G401 (cell line): ENCODE measurements at regions not wholly inside any gene's neighbourhood (a gene's known extent, or its start where the extent isn't known, plus 50 kb on each side); places are given as distances from the start of the nearest gene placed in this dataset.
"Not testable (repeated sequence)": the region's sequence is repeated elsewhere in the genome, so short reads cannot be mapped to it uniquely, and the experiment has no call there.

Experiments used
- DNase-seq: peaks from one replicate; pipeline ENCODE4 v3.0.0-alpha.2; 2015; ENCODE audit warnings: low spot score
- in situ Hi-C: cut with HindIII; loops from 2 replicates; pipeline ENCODE4 v1.10.0; 2016; ENCODE audit warnings: low sequenced_read_pairs, mixed read lengths

DNA sequence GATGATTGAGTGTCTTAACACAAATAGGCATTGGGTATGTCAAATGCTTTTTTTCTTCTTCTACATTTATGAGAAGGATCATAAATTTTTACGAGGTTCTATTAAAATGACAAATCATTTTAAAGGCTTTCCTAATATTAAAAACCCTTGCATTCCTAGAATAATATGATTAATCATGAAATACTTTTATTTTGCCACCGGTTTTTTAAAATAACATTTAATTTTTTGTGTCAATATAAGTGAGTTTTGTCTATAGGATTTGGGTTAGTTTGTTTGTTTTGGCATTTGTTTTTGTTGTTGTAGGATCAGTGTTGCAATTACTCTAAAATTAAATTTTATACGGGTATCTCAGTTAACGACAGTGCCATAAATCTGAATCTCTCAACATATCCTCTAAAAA, 169.7 kb upstream of the STK26 start:
- in situ Hi-C loops = no loop called here
- no peak for DNase-seq

DNA sequence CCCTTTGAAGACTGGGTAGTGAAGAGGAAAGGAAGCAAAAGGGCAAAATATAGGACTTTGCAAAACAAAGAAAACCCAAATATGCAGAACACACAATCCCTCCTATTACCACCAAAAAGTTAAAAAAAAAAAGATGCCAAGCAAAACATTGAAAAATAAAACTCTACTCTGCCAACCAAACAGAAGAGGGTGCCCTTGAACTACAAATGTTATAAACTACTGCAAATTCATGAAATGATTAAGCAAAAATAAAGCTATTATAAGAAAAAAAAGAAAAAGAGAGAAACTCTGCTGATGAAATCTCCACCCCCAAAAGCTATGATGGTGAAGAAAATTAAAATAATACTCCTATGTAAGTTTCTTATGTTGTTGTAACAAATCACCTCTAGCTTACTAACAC, 168.5 kb upstream of the STK26 start:
- in situ Hi-C loops = no loop called here
- no peak for DNase-seq

DNA sequence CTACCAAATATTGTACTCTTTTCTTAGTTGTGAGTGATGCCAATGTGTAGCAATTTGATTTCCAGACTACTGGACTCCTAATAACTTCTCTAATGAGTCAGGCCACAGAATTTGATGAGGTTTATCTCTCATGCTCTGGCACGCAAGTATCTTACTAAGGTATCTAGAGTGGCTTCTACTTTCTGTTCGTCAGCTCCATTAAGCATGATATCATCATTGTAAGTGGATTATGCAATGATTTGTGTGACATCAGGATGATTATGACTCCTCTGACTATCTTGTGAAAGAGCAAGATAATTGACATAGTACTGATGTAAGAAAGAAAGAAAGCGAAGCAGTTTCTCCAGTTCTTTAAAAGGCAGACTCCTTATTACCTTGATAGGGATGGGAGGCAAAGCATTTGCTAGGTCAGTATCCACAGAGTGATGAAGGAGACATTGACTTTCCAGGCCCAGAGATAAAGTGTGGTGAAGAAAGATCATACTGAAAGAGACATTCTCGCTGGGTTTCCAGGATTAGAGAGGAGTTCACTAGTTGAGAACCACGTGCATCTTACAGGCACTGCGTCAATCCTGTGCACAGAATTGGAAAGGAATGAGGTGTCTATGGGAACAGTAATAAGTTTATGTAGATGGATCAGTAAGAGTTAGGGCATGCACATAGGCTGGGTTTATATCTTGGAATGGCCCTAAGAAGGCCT, 161.9 kb upstream of the STK26 start:
- no peak for DNase-seq
- in situ Hi-C loops = no loop called here

DNA sequence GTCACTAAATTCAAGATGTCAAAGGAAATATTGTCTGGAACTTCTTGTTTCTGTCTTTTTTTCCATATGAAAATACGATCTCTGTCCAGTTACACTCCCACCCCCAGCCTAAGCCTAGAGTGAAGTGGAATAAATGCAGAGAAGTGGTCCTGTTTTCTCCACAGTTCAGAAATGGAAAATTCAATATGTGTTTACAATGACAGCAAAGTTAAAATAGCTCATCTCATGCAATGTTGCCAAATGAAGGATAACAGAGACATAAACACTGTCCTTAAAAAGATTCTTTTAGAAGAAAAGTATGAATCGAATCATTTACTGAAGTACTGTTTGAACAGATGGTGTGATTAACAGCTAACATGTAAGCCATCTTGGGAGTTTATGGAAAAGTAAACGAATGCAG, 160.8 kb upstream of the STK26 start:
- in situ Hi-C loops = no loop called here
- DNase-seq = no peak

DNA sequence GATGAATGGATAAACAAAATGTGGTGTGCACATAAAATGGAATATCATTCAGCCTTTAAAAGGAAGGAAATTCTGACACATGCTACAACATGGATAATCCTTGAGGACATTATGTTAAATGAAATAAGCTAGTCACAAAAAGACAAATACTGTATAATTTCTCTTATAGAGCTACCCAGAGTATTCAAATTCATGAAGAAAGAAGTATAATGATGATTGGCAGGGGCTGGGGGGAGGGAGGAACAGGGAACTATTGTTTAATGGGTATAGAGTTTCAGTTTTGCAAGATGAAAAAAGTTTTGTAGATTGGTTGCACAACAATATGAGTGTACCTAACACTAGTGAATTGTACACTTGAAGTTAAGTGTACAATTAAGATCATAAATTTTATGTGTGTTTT, 153.9 kb upstream of the STK26 start:
- no peak for DNase-seq
- in situ Hi-C loops = no loop called here

DNA sequence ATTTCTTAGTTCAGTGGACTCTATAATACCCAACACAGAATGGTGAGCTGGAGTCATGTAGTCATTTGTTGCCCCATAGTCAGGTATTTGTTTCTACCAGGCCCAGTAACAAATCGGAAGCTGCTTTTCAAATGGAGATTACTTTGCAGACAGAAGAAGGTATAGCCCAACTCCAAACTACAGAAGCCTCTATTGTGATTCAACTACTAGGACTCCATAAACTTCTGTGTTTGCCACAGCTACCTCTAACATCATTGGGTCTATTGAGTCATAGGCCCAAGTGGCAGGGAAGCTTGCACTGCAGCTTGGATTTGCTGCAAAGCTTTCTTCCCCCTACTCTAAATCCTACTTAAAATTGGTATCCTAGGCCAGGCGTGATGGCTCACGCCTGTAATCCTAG, 148.8 kb upstream of the STK26 start:
- DNase-seq = no peak
- in situ Hi-C loops = no loop called here

DNA sequence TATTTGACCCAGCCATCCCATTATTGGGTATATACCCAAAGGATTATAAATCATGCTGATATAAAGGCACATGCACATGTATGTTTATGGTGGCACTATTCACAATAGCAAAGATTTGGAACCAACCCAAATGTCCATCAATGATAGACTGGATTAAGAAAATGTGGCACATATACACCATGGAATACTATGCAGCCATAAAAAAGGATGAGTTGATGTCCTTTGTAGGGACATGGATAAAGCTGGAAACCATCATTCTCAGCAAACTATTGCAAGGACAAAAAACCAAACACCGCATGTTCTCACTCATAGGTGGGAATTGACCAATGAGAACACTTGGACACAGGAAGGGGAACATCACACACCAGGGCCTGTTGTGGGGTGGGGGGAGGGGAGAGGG, 147.3 kb upstream of the STK26 start:
- DNase-seq, in situ Hi-C loops: not testable (repeated sequence)

DNA sequence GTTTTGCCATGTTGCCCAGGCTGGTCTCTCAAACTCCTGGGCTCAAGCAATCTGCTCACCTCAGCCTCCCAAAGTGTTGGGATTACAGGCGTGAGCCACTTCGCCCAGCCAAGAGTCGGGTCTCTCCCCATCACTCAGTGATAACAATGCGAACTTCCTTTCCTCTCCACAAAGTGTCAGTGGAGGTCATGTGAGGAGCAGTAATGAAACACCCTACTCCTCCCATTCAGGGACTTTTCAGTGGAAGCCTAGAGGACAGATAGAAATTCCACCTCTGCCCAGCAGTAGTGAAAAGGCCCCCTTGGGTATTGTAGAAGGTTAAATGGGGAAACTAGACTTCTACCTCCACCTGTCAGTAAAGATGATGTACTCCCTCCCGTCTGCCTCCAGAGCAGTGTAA, 141.9 kb upstream of the STK26 start:
- no peak for DNase-seq
- in situ Hi-C loops = no loop called here

DNA sequence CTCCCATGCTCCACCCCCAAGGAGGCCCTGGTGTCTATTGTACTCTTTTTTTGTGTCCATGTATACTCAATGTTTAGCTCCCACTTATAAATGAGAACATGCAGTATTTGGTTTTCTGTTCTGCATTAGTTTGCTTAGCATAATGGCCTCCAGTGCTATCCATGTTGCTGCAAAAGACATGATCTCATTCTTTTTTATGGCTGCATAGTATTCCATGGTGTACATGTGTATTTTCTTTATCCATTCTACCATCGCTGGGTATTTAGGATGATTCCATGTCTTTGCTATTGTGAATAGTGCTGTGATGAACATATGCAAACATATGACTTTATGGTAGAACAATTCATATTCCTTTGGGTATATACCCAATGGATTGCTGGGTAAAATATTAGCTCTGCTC, 138.1 kb upstream of the STK26 start:
- in situ Hi-C loops, DNase-seq: not testable (repeated sequence)

DNA sequence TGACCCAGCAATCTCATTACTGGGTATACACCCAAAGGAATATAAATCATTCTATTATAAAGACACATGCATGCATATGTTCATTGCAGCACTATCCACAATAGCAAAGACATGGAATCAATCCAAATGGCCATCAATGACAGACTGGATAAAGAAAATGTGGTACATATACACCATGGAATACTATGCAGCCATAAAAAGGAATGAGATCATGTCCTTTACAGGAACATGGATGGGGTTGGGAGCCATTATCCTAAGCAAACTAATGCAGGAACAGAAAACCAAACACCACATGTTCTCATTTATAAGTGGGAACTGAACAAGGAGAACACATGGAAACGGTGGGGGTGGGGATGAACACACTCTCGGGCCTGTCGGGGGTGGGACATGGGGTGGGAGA, 129.2 kb upstream of the STK26 start:
- in situ Hi-C loops, DNase-seq: not testable (repeated sequence)

DNA sequence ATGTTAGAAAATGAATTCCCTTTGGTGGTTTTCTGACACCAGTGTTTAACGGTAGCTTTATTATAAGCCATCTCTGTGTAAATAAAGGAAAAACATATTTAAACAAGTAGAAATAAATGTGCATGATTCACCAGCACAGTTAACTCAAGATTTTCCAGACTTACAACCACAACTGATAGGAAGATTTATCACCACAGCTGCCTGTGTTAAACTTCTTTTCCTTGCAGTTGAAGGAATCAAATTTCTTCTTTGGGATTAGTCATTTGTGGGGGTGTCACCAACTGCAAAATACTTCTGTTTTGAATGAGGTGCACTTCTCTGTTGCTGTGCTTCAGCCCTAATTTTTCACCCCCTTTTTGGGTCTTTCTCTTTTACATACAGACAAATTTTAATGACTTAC, 128.1 kb upstream of the STK26 start:
- in situ Hi-C loops = no loop called here
- DNase-seq = no peak

DNA sequence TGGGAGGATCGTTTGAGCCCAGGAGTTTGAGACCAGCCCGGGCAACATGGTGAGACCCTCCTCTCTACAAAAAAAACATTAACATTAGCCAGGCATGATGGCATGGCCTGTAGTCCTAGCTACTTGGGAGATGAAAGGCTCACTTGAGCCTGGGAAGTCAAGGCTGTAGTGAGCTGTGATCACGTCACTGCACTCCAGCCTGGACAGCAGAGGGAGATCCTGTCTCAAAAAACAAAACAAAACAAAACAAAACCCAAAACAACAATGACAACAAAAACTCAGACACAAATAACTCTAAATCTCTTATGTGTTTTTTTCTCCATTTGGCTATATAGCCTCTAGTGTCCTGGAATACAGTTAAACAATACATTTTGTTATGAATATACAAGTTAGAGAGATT, 127.3 kb upstream of the STK26 start:
- DNase-seq = no peak
- in situ Hi-C loops = no loop called here

DNA sequence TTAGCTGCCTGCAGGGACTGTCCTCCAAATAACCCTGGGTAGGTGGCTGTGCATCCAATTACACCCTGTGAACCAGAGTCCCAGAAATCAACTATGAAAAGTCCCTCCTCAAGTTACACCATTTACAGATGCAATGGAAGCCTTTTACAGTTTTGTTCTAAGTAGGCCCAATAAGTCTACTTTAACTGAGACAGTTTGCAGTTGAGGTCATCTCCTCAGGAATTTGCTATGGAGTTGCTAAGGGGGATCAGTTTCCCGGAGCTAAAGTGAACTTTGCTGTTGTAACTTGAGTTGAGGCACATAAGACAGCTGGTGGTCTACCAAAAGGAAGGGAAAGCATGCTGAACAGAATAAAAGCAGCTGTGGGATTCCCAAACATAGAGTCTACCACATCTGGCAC, 121.6 kb upstream of the STK26 start:
- no peak for DNase-seq
- in situ Hi-C loops = no loop called here

DNA sequence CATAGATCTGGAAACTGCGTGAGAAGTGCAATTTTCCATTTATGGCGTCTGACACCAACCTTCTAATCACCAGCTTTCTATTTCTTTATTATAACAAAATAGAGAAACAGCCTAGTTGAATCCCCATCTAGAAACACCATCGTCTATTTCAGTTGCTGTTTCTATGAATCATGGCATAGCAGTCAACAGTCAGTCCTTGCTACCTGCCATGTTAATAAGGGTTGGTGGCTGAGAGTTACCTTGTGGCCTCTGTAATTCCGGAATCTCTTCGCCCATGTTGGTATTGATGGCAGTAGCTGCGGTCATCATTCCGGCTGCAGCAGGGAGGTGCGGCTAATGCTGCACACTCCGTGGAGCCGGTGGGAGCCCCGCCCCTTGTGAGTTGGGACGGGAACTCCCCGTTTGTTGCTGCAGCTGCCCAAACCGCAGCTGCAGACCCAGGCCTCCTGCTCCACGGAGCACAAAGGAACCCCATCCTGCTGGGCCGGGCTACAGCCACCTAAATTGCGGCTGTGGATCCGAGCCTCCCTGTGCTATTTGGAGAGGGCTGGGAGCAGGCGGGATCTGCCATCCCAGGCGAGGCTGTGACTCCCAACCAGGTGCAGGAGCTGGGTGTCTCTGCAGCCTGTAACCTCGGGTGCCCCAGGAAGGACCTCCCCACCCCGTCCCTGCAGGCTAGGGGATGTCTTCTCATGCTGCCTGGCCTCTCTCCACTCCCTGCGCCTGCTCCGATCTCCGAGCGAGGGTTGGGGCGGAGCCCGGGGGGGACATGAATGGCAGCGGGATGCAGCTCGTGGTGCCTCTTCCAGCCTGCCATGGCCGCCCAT, 115.4 kb upstream of the STK26 start:
- in situ Hi-C loops = no loop called here
- no peak for DNase-seq

DNA sequence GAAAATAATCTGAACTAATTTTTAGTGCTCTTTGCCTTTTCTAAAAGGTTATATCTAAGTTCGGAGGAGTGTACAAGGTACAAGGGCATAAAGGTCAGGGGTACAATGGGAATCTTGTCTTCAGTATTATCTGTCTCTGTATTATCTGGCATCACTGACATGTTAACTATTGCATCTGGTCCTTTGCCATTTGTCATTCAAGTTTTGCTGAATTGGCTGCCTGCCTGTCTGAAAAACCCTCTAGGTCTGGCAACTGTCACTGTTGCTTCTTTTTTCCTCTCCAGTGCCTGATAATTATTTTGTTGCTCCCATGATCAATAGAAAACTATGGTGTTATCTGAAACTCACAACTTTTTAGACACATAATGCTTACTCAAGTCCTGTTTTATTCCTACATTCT, 112.5 kb upstream of the STK26 start:
- in situ Hi-C loops = no loop called here
- DNase-seq = no peak

DNA sequence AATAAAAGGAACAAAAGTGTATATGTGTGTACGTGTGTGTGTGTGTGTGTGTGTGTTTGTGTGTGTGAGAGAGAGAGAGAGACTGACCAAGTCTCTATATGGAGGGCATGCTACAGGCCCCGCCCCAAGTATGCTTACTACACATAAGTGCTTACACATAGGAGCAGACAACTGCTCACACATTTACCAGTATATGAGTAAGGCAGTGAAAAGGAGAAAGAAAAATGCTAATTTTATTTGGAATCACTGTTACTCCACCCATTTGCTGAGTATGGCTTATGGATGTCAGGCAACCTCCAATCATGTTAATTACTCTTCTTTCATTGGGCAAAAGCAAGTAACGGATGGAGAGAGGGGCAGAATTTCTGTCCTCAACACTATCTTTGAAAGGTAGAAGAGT, 107.6 kb upstream of the STK26 start:
- in situ Hi-C loops = no loop called here
- DNase-seq = no peak

DNA sequence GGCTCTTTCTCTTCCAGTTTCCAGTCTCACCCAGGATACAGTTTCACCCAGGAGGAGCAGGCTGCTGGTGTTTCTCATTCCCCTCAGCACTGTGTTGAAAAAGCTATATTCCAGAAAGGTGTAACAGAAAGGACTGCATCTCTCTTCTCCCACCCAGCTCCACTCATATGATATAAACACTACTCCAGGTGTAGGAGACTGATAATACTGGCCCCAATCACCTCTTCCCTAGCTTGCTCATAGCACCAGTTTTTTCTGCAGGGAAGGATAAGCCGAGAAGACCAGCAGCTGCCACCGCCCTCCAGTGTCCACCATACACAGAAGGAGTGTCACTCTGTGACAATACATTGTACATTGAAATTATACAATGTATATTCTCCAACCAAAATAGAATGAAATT, 105.5 kb upstream of the STK26 start:
- DNase-seq = no peak
- in situ Hi-C loops = no loop called here

DNA sequence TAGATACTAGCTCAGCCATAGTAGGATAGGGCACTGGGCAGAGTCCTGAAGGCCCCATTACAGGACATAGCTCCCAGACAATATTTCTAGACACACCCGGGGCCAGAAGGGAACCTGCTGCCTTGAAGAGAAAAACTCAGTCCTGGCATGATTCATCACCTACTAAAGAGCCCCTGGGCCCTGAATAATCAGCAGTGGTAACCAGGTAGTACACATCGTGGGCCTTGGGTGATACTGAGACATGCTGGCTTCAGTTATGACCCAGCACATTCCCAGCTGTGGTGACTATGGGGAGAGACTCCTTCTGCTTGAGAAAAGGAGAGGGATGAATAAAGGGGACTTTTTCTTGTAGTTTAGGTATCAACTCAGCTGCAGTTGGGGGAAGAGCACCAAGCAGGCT, 104.3 kb upstream of the STK26 start:
- in situ Hi-C loops = no loop called here

DNA sequence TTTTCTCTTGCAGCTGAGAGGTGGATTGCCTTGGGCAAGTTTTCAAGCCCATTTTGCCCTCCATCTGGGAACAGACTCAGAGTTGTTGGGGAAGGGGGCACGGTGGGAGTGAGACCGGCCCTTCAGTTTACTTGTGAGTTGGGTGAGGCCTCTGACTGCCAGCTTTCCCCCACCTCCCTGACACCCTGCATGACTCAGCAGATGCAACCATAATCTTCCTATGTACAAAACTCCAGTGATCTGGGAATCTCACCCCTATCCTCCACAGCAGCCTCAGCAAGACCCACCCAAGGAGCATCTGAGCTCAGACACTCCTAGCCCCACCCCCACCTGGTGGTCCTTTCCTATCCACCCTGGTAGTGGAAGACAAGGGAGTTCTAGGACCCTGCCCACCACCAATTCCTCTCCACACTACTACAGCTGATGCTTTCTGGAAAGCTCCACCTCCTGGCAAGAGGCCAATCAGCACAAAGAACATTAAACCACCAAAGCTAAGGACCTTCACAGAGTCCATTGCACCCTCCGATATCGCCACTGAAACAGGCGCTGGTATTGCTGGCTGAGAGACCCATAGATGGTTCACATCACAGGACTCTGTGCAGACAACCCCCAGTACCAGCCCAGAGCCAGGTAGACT, 99.4 kb upstream of the STK26 start:
- DNase-seq = no peak
- in situ Hi-C loops = no loop called here

More for the DNA sequence above, 104.3 kb upstream of the STK26 start:
- DNase-seq = no peak

DNA sequence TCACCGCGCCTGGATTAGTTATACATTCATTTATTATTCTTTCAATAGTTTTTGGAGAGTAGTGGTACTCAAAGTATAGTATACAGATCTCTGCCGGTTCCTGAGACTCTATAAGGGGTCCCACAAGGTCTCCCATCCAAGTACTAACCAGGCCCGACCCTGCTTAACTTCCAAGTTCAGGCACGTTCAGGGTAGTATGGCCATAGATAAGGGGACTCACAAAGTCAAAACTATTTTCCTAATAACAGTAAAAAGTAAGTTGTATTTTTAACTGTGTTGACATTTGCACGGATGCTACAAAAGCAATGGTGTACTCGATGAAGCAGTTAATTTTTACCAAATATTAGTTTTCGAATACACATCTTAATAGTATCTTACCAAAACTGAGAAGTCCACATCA, 84.4 kb upstream of the STK26 start:
- no peak for DNase-seq
- in situ Hi-C loops = no loop called here
